HG02623 (cell line): ENCODE measurements at regions not wholly inside any gene's neighbourhood (a gene's known extent, or its start where the extent isn't known, plus 50 kb on each side); places are given as distances from the start of the nearest gene placed in this dataset.

Source experiments
- ATAC-seq: cut with Tn5 transposase; IDR thresholded peaks from one replicate; pipeline ENCODE4 v1.9.1; 2021; ENCODE audit warnings: moderate library complexity; ENCODE audit not compliant: unreplicated experiment

GRCh38 chrX:7789200-7789599, 53.8 kb upstream of the VCX start:
- ATAC-seq, result no peak

- ATAC-seq, result no peak
Observed at GRCh38 chrX:7788334-7788733, 54.6 kb upstream of the VCX start.

GRCh38 chrX:7787714-7788113, 55.3 kb upstream of the VCX start:
- ATAC-seq, result no peak

GRCh38 chrX:7784580-7784979, 58.4 kb upstream of the VCX start:
- ATAC-seq, result no peak

- ATAC-seq, result no peak
Observed at GRCh38 chrX:7779644-7780043, 63.3 kb upstream of the VCX start.

GRCh38 chrX:7775987-7776386, 67.0 kb upstream of the VCX start:
- ATAC-seq, result no peak

- ATAC-seq, result no peak
Observed at GRCh38 chrX:7771788-7772438, 71.1 kb upstream of the VCX start.

GRCh38 chrX:7759830-7760229, 83.1 kb upstream of the VCX start:
- ATAC-seq, result no peak

GRCh38 chrX:7746856-7747255, 96.1 kb upstream of the VCX start:
- no peak for ATAC-seq

GRCh38 chrX:7730071-7730470, 112.9 kb upstream of the VCX start:
- no peak for ATAC-seq

- no peak for ATAC-seq
Observed at GRCh38 chrX:7720519-7720918, 122.5 kb upstream of the VCX start.

- no peak for ATAC-seq
Observed at GRCh38 chrX:7714351-7714750, 128.6 kb upstream of the VCX start.

- no peak for ATAC-seq
Observed at GRCh38 chrX:7711167-7711566, 131.8 kb upstream of the VCX start.

- ATAC-seq, result no peak
Observed at GRCh38 chrX:7709845-7710244, 133.1 kb upstream of the VCX start.

- ATAC-seq, result no peak
Observed at GRCh38 chrX:7706032-7706431, 136.9 kb upstream of the VCX start.

GRCh38 chrX:7704205-7704604, 138.8 kb upstream of the VCX start:
- no peak for ATAC-seq

- no peak for ATAC-seq
Observed at GRCh38 chrX:7698248-7698647, 144.7 kb upstream of the VCX start.

- ATAC-seq, result no peak
Observed at GRCh38 chrX:7690842-7691241, 152.1 kb upstream of the VCX start.

- no peak for ATAC-seq
Observed at GRCh38 chrX:7689791-7690412, 153.1 kb upstream of the VCX start.

- ATAC-seq, result no peak
Observed at GRCh38 chrX:7680181-7680580, 162.8 kb upstream of the VCX start.

GRCh38 chrX:7654316-7654715, 188.7 kb upstream of the VCX start:
- no peak for ATAC-seq

GRCh38 chrX:7647831-7648230, 195.1 kb upstream of the VCX start:
- ATAC-seq, result no peak

- ATAC-seq, result no peak
Observed at GRCh38 chrX:7641141-7641540, 201.8 kb upstream of the VCX start.
